Fibroblast of mammary gland (primary cell): ENCODE measurements at regions not wholly inside any gene's neighbourhood (a gene's known extent, or its start where the extent isn't known, plus 50 kb on each side); places are given as distances from the start of the nearest gene placed in this dataset.

Experiments
- DNase-seq: peaks from one replicate; pipeline ENCODE4 v3.0.0-alpha.2; 2010; ENCODE audit warnings: low read depth
- H3K4me3 ChIP-seq: 2 replicates; pipeline ENCODE4 v1.5.1; 2011; ENCODE audit warnings: low read depth, mild to moderate bottlenecking, low read length, moderate library complexity; ENCODE audit not compliant: control insufficient read depth
- CTCF ChIP-seq: conservative IDR thresholded peaks from 2 replicates; pipeline ENCODE4 v1.5.1; 2011; ENCODE audit warnings: low read depth, low read length, inconsistent platforms; ENCODE audit not compliant: control insufficient read depth, insufficient read depth

- no peak for DNase-seq
- TF ChIP-seq CTCF, result no peak
Observed at GRCh38 chr13:50340551-50341287, 325.5 kb downstream of the KCNRG start.

GRCh38 chr13:50341526-50341925 is 326.3 kb downstream of the KCNRG start:
- DNase-seq, result no peak
- H3K4me3 ChIP-seq, result no peak overlapping the region
- no peak for TF ChIP-seq CTCF

More at GRCh38 chr13:50340551-50341287, 325.5 kb downstream of the KCNRG start:
- H3K4me3 ChIP-seq, result no peak overlapping the region

- TF ChIP-seq CTCF, result no peak
- H3K4me3 ChIP-seq, result no peak overlapping the region
- DNase-seq, result no peak
Observed at GRCh38 chr13:50344717-50345116, 329.5 kb downstream of the KCNRG start.

- DNase-seq, result no peak
- no peak for TF ChIP-seq CTCF
- no peak overlapping the region for H3K4me3 ChIP-seq
Observed at GRCh38 chr13:50345804-50346203, 330.6 kb downstream of the KCNRG start.

- TF ChIP-seq CTCF, result no peak
Observed at GRCh38 chr13:50348371-50348770, 333.1 kb downstream of the KCNRG start.

GRCh38 chr13:50352720-50353480 is 337.7 kb downstream of the KCNRG start:
- no peak overlapping the region for H3K4me3 ChIP-seq
- no peak for DNase-seq
- TF ChIP-seq CTCF, result no peak

More at GRCh38 chr13:50348371-50348770, 333.1 kb downstream of the KCNRG start:
- no peak overlapping the region for H3K4me3 ChIP-seq
- DNase-seq, result no peak
